ENCODE measurements at regions not wholly inside any gene's neighbourhood (a gene's known extent, or its start where the extent isn't known, plus 50 kb on each side); places are given as distances from the start of the nearest gene placed in this dataset.

GRCh38 chr2:223182356-223182755 is 130.4 kb downstream of the KCNE4 start:
- TF ChIP-seq CTCF (IDR thresholded peaks at IDR 0.05; ENCODE audit: low read depth, low read length, missing input control) (no peak), GABPA (IDR thresholded peaks at IDR 0.05 in 1 of 2, conservative IDR thresholded peaks at IDR 0.05 in 1 of 2) (no peak), JUND (IDR thresholded peaks at IDR 0.05) (no peak), TAF1 (conservative IDR thresholded peaks at IDR 0.05) (no peak), ZBTB33 (IDR thresholded peaks at IDR 0.05) (no peak), HNF4G (IDR thresholded peaks at IDR 0.05) (no peak), YY1 (IDR thresholded peaks at IDR 0.05) (no peak), SP1 (IDR thresholded peaks at IDR 0.05) (no peak), FOXA1 (IDR thresholded peaks at IDR 0.05) (no peak), EGR1 (IDR thresholded peaks at IDR 0.05; ENCODE audit: low read depth in 2 of 2) (no peak), RAD21 (IDR thresholded peaks at IDR 0.05) (no peak)
- TF ChIP-seq, protein P1, sequence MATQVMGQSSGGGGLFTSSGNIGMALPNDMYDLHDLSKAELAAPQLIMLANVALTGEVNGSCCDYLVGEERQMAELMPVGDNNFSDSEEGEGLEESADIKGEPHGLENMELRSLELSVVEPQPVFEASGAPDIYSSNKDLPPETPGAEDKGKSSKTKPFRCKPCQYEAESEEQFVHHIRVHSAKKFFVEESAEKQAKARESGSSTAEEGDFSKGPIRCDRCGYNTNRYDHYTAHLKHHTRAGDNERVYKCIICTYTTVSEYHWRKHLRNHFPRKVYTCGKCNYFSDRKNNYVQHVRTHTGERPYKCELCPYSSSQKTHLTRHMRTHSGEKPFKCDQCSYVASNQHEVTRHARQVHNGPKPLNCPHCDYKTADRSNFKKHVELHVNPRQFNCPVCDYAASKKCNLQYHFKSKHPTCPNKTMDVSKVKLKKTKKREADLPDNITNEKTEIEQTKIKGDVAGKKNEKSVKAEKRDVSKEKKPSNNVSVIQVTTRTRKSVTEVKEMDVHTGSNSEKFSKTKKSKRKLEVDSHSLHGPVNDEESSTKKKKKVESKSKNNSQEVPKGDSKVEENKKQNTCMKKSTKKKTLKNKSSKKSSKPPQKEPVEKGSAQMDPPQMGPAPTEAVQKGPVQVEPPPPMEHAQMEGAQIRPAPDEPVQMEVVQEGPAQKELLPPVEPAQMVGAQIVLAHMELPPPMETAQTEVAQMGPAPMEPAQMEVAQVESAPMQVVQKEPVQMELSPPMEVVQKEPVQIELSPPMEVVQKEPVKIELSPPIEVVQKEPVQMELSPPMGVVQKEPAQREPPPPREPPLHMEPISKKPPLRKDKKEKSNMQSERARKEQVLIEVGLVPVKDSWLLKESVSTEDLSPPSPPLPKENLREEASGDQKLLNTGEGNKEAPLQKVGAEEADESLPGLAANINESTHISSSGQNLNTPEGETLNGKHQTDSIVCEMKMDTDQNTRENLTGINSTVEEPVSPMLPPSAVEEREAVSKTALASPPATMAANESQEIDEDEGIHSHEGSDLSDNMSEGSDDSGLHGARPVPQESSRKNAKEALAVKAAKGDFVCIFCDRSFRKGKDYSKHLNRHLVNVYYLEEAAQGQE (IDR thresholded peaks at IDR 0.05): no peak
- TF ChIP-seq, protein P2, sequence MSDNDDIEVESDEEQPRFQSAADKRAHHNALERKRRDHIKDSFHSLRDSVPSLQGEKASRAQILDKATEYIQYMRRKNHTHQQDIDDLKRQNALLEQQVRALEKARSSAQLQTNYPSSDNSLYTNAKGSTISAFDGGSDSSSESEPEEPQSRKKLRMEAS (IDR thresholded peaks at IDR 0.05): no peak
- TF ChIP-seq, protein P3, sequence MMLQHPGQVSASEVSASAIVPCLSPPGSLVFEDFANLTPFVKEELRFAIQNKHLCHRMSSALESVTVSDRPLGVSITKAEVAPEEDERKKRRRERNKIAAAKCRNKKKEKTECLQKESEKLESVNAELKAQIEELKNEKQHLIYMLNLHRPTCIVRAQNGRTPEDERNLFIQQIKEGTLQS (IDR thresholded peaks at IDR 0.05): no peak

All from liver (tissue), 3 donors.